Ishikawa (cell line): ENCODE measurements at regions not wholly inside any gene's neighbourhood (a gene's known extent, or its start where the extent isn't known, plus 50 kb on each side); places are given as distances from the start of the nearest gene placed in this dataset.

Experiments
- CEBPB ChIP-seq: IDR thresholded peaks from 2 replicates; pipeline ENCODE4 v1.6.1; 2012
- CREB1 ChIP-seq: IDR thresholded peaks from 2 replicates; pipeline ENCODE4 v1.6.1; 2012; ENCODE audit warnings: low read depth
- EGR1 ChIP-seq: IDR thresholded peaks from 2 replicates; pipeline ENCODE4 v1.6.1; 2012
- EP300 ChIP-seq: IDR thresholded peaks from 2 replicates; pipeline ENCODE4 v1.6.1; 2012; ENCODE audit warnings: borderline replicate concordance
- FOXM1 ChIP-seq: IDR thresholded peaks from 2 replicates; pipeline ENCODE4 v1.6.1; 2012; ENCODE audit warnings: low read depth, borderline replicate concordance
- NFIC ChIP-seq: IDR thresholded peaks from 2 replicates; pipeline ENCODE4 v1.6.1; 2012
- RAD21 ChIP-seq: IDR thresholded peaks from 2 replicates; pipeline ENCODE4 v1.6.1; 2012; ENCODE audit warnings: low read depth
- TAF1 ChIP-seq: IDR thresholded peaks from 2 replicates; pipeline ENCODE4 v1.6.1; 2012; ENCODE audit warnings: low read depth, mild to moderate bottlenecking
- TCF12 ChIP-seq: IDR thresholded peaks from 2 replicates; pipeline ENCODE4 v1.6.1; 2012; ENCODE audit warnings: low read depth
- TEAD4 ChIP-seq: IDR thresholded peaks from 2 replicates; pipeline ENCODE4 v1.6.1; 2012
- YY1 ChIP-seq: IDR thresholded peaks from 2 replicates; pipeline ENCODE4 v1.6.1; 2012; ENCODE audit warnings: low read depth
- ZBTB7A ChIP-seq: IDR thresholded peaks from 2 replicates; pipeline ENCODE4 v1.6.1; 2012; ENCODE audit warnings: low read depth
- TF ChIP-seq, protein P1 (sequence below): IDR thresholded peaks from 2 replicates; pipeline ENCODE4 v1.6.1; 2012; ENCODE audit warnings: low read depth, mild to moderate bottlenecking
- TF ChIP-seq, protein P2 (sequence below): IDR thresholded peaks from 2 replicates; pipeline ENCODE4 v1.6.1; 2012
- TF ChIP-seq, protein P3 (sequence below): IDR thresholded peaks from 2 replicates; pipeline ENCODE4 v1.6.1; 2012

DNA sequence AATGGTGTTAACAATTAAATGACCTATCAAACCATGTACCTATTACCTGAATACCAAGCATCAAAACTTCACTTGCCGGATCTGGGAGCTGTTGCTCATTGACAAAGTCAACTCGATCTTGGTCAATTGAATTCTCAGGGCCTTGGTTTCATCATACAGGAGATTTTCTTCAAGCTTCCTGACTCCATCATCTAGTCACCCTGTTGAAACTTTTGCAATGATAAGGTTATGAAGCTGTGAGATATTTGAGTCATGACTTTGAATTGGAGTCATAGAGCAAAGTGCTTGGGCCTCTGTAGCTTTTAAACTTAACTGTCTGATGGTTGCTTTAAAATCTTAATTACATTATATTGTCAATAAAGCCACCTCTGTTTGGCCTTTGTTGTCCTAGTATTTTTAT is 260.9 kb downstream of the COG6 start:
- TF ChIP-seq TAF1 (no peak), CREB1 (no peak), TEAD4 (no peak), RAD21 (no peak)
- TF ChIP-seq, protein P1, sequence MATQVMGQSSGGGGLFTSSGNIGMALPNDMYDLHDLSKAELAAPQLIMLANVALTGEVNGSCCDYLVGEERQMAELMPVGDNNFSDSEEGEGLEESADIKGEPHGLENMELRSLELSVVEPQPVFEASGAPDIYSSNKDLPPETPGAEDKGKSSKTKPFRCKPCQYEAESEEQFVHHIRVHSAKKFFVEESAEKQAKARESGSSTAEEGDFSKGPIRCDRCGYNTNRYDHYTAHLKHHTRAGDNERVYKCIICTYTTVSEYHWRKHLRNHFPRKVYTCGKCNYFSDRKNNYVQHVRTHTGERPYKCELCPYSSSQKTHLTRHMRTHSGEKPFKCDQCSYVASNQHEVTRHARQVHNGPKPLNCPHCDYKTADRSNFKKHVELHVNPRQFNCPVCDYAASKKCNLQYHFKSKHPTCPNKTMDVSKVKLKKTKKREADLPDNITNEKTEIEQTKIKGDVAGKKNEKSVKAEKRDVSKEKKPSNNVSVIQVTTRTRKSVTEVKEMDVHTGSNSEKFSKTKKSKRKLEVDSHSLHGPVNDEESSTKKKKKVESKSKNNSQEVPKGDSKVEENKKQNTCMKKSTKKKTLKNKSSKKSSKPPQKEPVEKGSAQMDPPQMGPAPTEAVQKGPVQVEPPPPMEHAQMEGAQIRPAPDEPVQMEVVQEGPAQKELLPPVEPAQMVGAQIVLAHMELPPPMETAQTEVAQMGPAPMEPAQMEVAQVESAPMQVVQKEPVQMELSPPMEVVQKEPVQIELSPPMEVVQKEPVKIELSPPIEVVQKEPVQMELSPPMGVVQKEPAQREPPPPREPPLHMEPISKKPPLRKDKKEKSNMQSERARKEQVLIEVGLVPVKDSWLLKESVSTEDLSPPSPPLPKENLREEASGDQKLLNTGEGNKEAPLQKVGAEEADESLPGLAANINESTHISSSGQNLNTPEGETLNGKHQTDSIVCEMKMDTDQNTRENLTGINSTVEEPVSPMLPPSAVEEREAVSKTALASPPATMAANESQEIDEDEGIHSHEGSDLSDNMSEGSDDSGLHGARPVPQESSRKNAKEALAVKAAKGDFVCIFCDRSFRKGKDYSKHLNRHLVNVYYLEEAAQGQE = no peak
- TF ChIP-seq, protein P2, sequence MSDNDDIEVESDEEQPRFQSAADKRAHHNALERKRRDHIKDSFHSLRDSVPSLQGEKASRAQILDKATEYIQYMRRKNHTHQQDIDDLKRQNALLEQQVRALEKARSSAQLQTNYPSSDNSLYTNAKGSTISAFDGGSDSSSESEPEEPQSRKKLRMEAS = no peak
- TF ChIP-seq, protein P3, sequence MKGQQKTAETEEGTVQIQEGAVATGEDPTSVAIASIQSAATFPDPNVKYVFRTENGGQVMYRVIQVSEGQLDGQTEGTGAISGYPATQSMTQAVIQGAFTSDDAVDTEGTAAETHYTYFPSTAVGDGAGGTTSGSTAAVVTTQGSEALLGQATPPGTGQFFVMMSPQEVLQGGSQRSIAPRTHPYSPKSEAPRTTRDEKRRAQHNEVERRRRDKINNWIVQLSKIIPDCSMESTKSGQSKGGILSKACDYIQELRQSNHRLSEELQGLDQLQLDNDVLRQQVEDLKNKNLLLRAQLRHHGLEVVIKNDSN = no peak

DNA sequence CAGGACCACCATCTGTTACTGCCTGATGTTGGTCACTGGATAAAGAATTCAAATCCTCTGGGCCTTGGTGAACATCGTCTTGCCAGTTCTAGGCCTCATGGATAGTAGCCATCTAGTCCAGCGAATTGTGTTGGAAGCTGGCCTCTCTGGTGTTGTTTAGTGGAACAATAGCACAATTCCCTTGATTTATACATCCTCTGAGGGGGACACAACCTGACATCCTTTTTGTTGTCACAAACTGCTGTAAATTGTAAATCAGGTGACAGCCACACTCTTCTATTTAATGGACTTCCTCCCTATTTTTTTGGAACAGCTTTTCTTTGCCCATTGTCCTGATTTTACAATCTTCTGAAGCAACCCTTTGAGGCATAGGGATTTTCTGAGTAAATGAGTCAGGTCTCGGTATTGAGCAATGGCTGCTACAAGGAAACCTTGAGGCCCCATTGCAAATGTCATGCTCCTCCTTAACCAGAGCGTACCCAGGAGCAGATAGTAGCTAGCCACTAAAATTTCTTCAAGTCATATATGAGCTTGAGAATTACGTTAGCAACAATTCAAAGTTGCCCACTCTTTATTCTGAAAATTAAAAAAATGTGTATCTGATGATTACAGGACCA is 263.3 kb downstream of the COG6 start:
- TF ChIP-seq EGR1 (no peak), FOXM1 (no peak), TAF1 (no peak), RAD21 (no peak), ZBTB7A (no peak), CEBPB (no peak)
- TF ChIP-seq, protein P3 = no peak
- TF ChIP-seq, protein P2 = no peak

DNA sequence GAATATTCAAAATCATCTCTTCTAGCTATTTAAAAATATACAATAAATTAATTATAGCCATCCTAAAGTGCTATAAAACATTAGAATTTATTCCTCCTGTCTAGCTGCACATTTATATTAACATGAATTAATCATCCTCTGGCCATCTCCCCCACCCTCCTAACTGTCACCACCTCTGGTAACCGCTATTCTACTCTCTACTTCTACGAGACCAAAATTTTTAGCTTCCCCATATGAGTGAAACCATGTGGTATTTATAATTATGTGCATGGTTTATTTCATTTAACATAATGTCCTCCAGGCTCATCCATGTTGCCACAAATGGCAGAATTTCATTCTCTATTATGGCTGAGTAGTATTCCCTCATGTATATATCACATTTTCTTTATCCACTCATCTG is 265.2 kb downstream of the COG6 start:
- TF ChIP-seq, protein P3 = no peak
- TF ChIP-seq ZBTB7A (no peak), TEAD4 (no peak), CEBPB (no peak), RAD21 (no peak), TCF12 (no peak), EGR1 (no peak), NFIC (no peak), CREB1 (no peak), YY1 (no peak), FOXM1 (no peak), TAF1 (no peak), EP300 (no peak)
- TF ChIP-seq, protein P2 = no peak
- TF ChIP-seq, protein P1 = no peak

DNA sequence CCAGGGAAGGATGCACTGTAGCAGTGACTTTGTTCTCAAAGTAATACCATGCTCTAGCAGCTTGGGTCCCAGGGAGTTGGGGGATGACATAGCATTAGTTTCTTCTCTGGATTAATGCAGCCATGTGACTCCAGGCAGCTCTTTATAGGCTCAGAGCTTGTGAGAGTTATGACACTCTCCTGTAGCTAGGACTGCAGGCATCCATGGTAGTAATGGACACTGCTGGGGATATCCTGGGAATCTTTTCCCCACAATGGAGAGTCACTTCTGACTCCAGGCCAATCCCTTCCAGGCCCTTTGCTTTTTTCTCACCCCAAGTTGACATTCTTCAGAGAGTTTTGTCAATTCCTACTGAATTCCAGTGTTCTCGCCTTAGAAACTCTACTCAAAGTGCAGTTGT is 270.9 kb downstream of the COG6 start:
- TF ChIP-seq EGR1 (no peak), ZBTB7A (no peak), NFIC (no peak), TAF1 (no peak), CEBPB (no peak)

DNA sequence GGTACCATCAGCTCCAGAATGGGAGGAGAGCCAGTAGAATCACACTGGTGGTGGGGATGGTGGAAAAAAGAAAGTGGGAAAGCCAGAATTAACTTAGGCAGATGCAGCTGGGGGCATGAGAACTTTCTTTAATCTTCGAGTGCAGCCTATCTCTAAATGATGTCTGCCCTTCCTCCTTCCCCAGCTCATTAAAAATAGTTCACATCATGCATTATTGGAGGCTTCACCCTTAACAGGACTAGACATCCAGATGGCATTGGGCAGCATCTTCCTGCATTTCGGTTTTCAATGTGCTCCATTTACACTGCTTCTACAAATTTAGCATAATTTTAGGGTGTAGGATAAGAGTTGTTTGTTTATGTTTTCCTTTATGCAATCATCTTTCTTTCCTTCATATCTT is 272.8 kb downstream of the COG6 start:
- no peak for TF ChIP-seq YY1
- no peak for TF ChIP-seq FOXM1

DNA sequence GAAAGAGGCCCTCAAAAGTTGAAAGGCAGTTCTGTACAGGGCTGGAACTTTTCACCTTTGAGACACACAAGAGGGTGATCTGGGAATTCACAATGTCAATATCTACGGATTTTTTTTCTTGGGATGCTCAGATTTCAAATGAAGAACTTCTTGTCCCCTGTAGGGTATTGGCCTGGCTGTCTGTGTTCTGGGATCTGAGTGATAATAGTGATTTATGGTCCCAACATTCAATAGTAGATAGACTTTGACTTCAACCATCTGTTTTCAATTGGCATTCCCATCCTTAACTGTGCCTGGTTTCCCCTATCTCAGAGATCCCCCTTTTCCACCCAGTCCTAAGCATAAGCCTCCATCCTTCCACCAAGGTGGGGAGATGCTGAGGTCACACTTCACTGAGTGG is 274.1 kb downstream of the COG6 start:
- TF ChIP-seq CREB1 (no peak), EGR1 (no peak), RAD21 (no peak), FOXM1 (no peak), ZBTB7A (no peak), EP300 (no peak)
- TF ChIP-seq, protein P1 = no peak
- TF ChIP-seq, protein P3 = no peak
- TF ChIP-seq, protein P2 = no peak
